Fibroblast of lung (primary cell): ENCODE measurements at regions not wholly inside any gene's neighbourhood (a gene's known extent, or its start where the extent isn't known, plus 50 kb on each side); places are given as distances from the start of the nearest gene placed in this dataset.

ENCODE experiments used
- DNase-seq, 2 donors: peaks; one replicate each; pipeline versions ENCODE4 v3.0.0 to v3.0.0-alpha.2; 2010; ENCODE audit warnings: low read depth in 2 of 2
- H2AFZ ChIP-seq: 2 replicates; pipeline ENCODE4 v1.5.1; 2012; ENCODE audit warnings: low read length, control low read depth, inconsistent platforms
- H3K27ac ChIP-seq: 2 replicates; pipeline ENCODE4 v1.5.1; 2011; ENCODE audit warnings: low read length, control low read depth; ENCODE audit not compliant: insufficient read depth
- H3K27me3 ChIP-seq: 2 replicates; pipeline ENCODE4 v1.5.1; 2011; ENCODE audit warnings: mild to moderate bottlenecking, low read length; ENCODE audit not compliant: control insufficient read depth, insufficient read depth
- H3K36me3 ChIP-seq: 2 replicates; pipeline ENCODE4 v1.5.1; 2011; ENCODE audit warnings: low read length; ENCODE audit not compliant: control insufficient read depth, insufficient read depth
- H3K4me1 ChIP-seq: 2 replicates; pipeline ENCODE4 v1.5.1; 2011; ENCODE audit warnings: low read length; ENCODE audit not compliant: control insufficient read depth, insufficient read depth; ENCODE audit errors: extremely low read depth
- H3K4me2 ChIP-seq: 2 replicates; pipeline ENCODE4 v1.5.1; 2011; ENCODE audit warnings: low read length, control low read depth; ENCODE audit not compliant: insufficient read depth; ENCODE audit errors: extremely low read depth
- H3K4me3 ChIP-seq, 4 experiments: fragments of 200-600 bp in 1 of 4; sonication (generic) in 1 of 4; replicated peaks in 1 of 4; 2 replicates each; pipeline ENCODE4 v1.5.1; 2011 to 2016; ENCODE audit warnings: low read length in 4 of 4, low read depth in 3 of 4, mild to moderate bottlenecking in 3 of 4, control low read depth in 2 of 4, inconsistent platforms in 1 of 4, mixed read lengths in 1 of 4; ENCODE audit not compliant: insufficient read depth in 1 of 4; ENCODE audit errors: control extremely low read depth in 1 of 4
- H3K79me2 ChIP-seq: 2 replicates; pipeline ENCODE4 v1.5.1; 2012; ENCODE audit warnings: mild to moderate bottlenecking, low read length, inconsistent platforms; ENCODE audit not compliant: control insufficient read depth, insufficient read depth
- H3K9ac ChIP-seq: 2 replicates; pipeline ENCODE4 v1.5.1; 2011; ENCODE audit warnings: mild to moderate bottlenecking, low read length, control low read depth; ENCODE audit not compliant: insufficient read depth
- H3K9me3 ChIP-seq: 2 replicates; pipeline ENCODE4 v1.5.1; 2012; ENCODE audit warnings: low read depth, low read length; ENCODE audit not compliant: control insufficient read depth, insufficient read depth
- H4K20me1 ChIP-seq: 2 replicates; pipeline ENCODE4 v1.5.1; 2011; ENCODE audit warnings: low read length; ENCODE audit not compliant: control insufficient read depth, insufficient read depth; ENCODE audit errors: extremely low read depth
- CTCF ChIP-seq, 2 donors: IDR thresholded peaks in 1 of 2; conservative IDR thresholded peaks in 1 of 2; 1 replicate in 1 of 2; 2 replicates in 1 of 2; pipeline ENCODE4 v1.5.1; 2011 to 2012; ENCODE audit warnings: low read length in 2 of 2, control low read depth in 1 of 2, inconsistent platforms in 1 of 2, low read depth in 1 of 2, mild to moderate bottlenecking in 1 of 2
- EZH2 ChIP-seq: IDR thresholded peaks from 2 replicates; pipeline ENCODE4 v1.5.1; 2012; ENCODE audit warnings: low read length, control low read depth, mild to moderate bottlenecking; ENCODE audit errors: missing control alignments

GRCh38 chr22:49161002-49161850, 666.4 kb downstream of the BRD1 start:
- H3K4me1 ChIP-seq, result no peaks in the 10 kb centered on the region
- no peak for TF ChIP-seq EZH2
- TF ChIP-seq CTCF (conservative IDR thresholded peaks at IDR 0.05 in 1 of 2, IDR thresholded peaks at IDR 0.05 in 1 of 2; ENCODE audit: low read depth in 1 of 2, low read length in 2 of 2), result no peak
- H3K27me3 ChIP-seq, result no peaks in the 10 kb centered on the region
- no peaks in the 10 kb centered on the region for H3K36me3 ChIP-seq
- H3K4me2 ChIP-seq, result no peak overlapping the region
- H3K27ac ChIP-seq, result no peak overlapping the region
- H3K79me2 ChIP-seq, result no peaks in the 10 kb centered on the region
- H2AFZ ChIP-seq, result no peak overlapping the region
- no peaks in the 10 kb centered on the region for H4K20me1 ChIP-seq
- no peak overlapping the region for H3K9ac ChIP-seq
- no peaks in the 10 kb centered on the region for H3K9me3 ChIP-seq
- no peak overlapping the region for H3K4me3 ChIP-seq
- DNase-seq, result no peak

GRCh38 chr22:49160261-49161001, 667.2 kb downstream of the BRD1 start:
- Histone ChIP-seq H3K27ac (no peak overlapping the region), H3K9me3 (no peaks in the 10 kb centered on the region), H3K4me1 (no peaks in the 10 kb centered on the region), H3K79me2 (no peaks in the 10 kb centered on the region), H3K36me3 (no peaks in the 10 kb centered on the region), H2AFZ (no peak overlapping the region), H3K4me2 (no peak overlapping the region), H3K27me3 (no peaks in the 10 kb centered on the region), H4K20me1 (no peaks in the 10 kb centered on the region), H3K4me3 (no peak overlapping the region), H3K9ac (no peak overlapping the region)
- TF ChIP-seq CTCF (conservative IDR thresholded peaks at IDR 0.05 in 1 of 2, IDR thresholded peaks at IDR 0.05 in 1 of 2; ENCODE audit: low read depth in 1 of 2, low read length in 2 of 2) (no peak), EZH2 (no peak)
- DNase-seq, result no peak

- Histone ChIP-seq H3K36me3 (no peaks in the 10 kb centered on the region), H3K27ac (no peak overlapping the region), H3K4me3 (no peak overlapping the region), H3K4me2 (no peak overlapping the region), H3K9ac (no peak overlapping the region), H3K9me3 (no peaks in the 10 kb centered on the region), H3K27me3 (no peaks in the 10 kb centered on the region), H2AFZ (no peak overlapping the region), H3K4me1 (no peaks in the 10 kb centered on the region), H4K20me1 (no peaks in the 10 kb centered on the region), H3K79me2 (no peaks in the 10 kb centered on the region)
- TF ChIP-seq EZH2 (no peak), CTCF (conservative IDR thresholded peaks at IDR 0.05 in 1 of 2, IDR thresholded peaks at IDR 0.05 in 1 of 2; ENCODE audit: low read depth in 1 of 2, low read length in 2 of 2) (no peak)
- DNase-seq, result no peak
These were observed 668.0 kb downstream of the BRD1 start for GRCh38 chr22:49159711-49160110.
